Stomach (tissue), 8 donors: ENCODE measurements at regions not wholly inside any gene's neighbourhood (a gene's known extent, or its start where the extent isn't known, plus 50 kb on each side); places are given as distances from the start of the nearest gene placed in this dataset.

Source experiments
- DNase-seq, 2 donors: peaks; one replicate each; pipeline versions ENCODE4 v3.0.0 to v3.0.0-alpha.2; 2013 to 2019
- H3K27ac ChIP-seq, 5 donors: fragments of 200-600 bp in 4 of 5; sonication (generic) in 4 of 5; one replicate each; pipeline ENCODE4 v1.5.1; 2013 to 2019; ENCODE audit warnings: mild to moderate bottlenecking in 1 of 5, moderate library complexity in 1 of 5
- H3K27me3 ChIP-seq, 3 donors: fragments of 200-600 bp; sonication (generic); one replicate each; pipeline ENCODE4 v1.5.1; 2017 to 2019; ENCODE audit warnings: mixed run types in 1 of 3
- H3K36me3 ChIP-seq, 4 donors: fragments of 200-600 bp; sonication (generic); 1 replicate in 3 of 4; 2 replicates in 1 of 4; pipeline ENCODE4 v1.5.1; 2016 to 2019
- H3K4me1 ChIP-seq, 4 donors: fragments of 200-600 bp; sonication (generic); one replicate each; pipeline ENCODE4 v1.5.1; 2016 to 2019
- H3K4me3 ChIP-seq, 4 donors: fragments of 200-600 bp; sonication (generic) in 3 of 4; one replicate each; pipeline ENCODE4 v1.5.1; 2016 to 2019; ENCODE audit warnings: mild to moderate bottlenecking in 1 of 4
- H3K9me3 ChIP-seq, 4 donors: fragments of 200-600 bp; sonication (generic); one replicate each; pipeline ENCODE4 v1.5.1; 2016 to 2019
- EP300 ChIP-seq: sonication (generic); formaldehyde crosslinking; IDR thresholded peaks from one replicate; pipeline ENCODE4 v1.6.1; 2017; ENCODE audit warnings: antibody characterized with exemption
- POLR2A ChIP-seq, 4 donors: fragments of 450-650 bp; IDR thresholded peaks; one replicate each; pipeline ENCODE4 v1.6.1; 2016; ENCODE audit warnings: antibody characterized with exemption in 4 of 4, control low read depth in 2 of 4, mild to moderate bottlenecking in 1 of 4, moderate library complexity in 1 of 4
- POLR2AphosphoS5 ChIP-seq, 3 donors: sonication (generic); formaldehyde crosslinking; IDR thresholded peaks; one replicate each; pipeline ENCODE4 v1.6.1; 2016; ENCODE audit warnings: antibody characterized with exemption in 3 of 3
- WGBS, 5 donors: extraction: QIAGEN DNeasy Blood & Tissue Kit in 3 of 5; methylation state at CpG; one replicate each; pipeline versions ENCODE4 v1.1.5 to v1.1.7; 2013 to 2018; 5-methylcytosine and 5-hydroxymethylcytosine counted together
- intact Hi-C: fragments of 100-400 bp; cut with DNase I; formaldehyde crosslinking; loops from one replicate; pipeline ENCODE4 v1.15.1; 2023; ENCODE audit warnings: low total_unique reads
- TF ChIP-seq, protein P1 (sequence below), 7 experiments: fragments of 450-650 bp in 4 of 7; fragments of 200-600 bp in 3 of 7; sonication (generic) in 3 of 7; IDR thresholded peaks; one replicate each; pipeline ENCODE4 v1.5.1; 2016 to 2019; ENCODE audit warnings: antibody characterized with exemption in 7 of 7, control low read depth in 2 of 7, mild to moderate bottlenecking in 1 of 7
- donor health status: healthy with polysubstance abuse.
- donor health status: Bipolar disorder and iron deficiency.
- donor health status: healthy.

GRCh38 chr20:22672191-22672590 is 87.8 kb upstream of the FOXA2 start:
- H3K4me3 ChIP-seq = no peak overlapping the region
- DNase-seq = no peak
- TF ChIP-seq, protein P1, sequence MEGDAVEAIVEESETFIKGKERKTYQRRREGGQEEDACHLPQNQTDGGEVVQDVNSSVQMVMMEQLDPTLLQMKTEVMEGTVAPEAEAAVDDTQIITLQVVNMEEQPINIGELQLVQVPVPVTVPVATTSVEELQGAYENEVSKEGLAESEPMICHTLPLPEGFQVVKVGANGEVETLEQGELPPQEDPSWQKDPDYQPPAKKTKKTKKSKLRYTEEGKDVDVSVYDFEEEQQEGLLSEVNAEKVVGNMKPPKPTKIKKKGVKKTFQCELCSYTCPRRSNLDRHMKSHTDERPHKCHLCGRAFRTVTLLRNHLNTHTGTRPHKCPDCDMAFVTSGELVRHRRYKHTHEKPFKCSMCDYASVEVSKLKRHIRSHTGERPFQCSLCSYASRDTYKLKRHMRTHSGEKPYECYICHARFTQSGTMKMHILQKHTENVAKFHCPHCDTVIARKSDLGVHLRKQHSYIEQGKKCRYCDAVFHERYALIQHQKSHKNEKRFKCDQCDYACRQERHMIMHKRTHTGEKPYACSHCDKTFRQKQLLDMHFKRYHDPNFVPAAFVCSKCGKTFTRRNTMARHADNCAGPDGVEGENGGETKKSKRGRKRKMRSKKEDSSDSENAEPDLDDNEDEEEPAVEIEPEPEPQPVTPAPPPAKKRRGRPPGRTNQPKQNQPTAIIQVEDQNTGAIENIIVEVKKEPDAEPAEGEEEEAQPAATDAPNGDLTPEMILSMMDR (IDR thresholded peaks at IDR 0.05) = no peak
- no peak for TF ChIP-seq POLR2AphosphoS5 (IDR thresholded peaks at IDR 0.05)
- no peak for TF ChIP-seq EP300
- TF ChIP-seq POLR2A (IDR thresholded peaks at IDR 0.05) = no peak
- WGBS, 5 donors = 77 to 91% (median 87%) methylated on average over 1 of the region's 1 CpG
- intact Hi-C loops = no loop called here
- peaks cover 0 to 7% (median 0%) of the 10 kb centered on the region in 4 donors for H3K4me1 ChIP-seq
- H3K9me3 ChIP-seq = peaks cover 0 to 12% (median 4%) of the 10 kb centered on the region in 4 donors
- H3K27me3 ChIP-seq = peaks cover 0 to 11% (median 0%) of the 10 kb centered on the region in 3 donors
- no peak overlapping the region for H3K27ac ChIP-seq
- no peaks in the 10 kb centered on the region for H3K36me3 ChIP-seq

- H3K4me3 ChIP-seq = no peak overlapping the region
- H3K27me3 ChIP-seq = peaks cover 0 to 11% (median 0%) of the 10 kb centered on the region in 3 donors
- H3K36me3 ChIP-seq = no peaks in the 10 kb centered on the region
- intact Hi-C loops = no loop called here
- H3K9me3 ChIP-seq = peaks cover 0 to 10% (median 4%) of the 10 kb centered on the region in 4 donors
- H3K4me1 ChIP-seq = peaks cover 0 to 7% (median 0%) of the 10 kb centered on the region in 4 donors
- 22 to 43% (median 42%) methylated on average over 6 of the region's 6 CpGs for WGBS, 5 donors
- DNase-seq = peak; percentile 45 to 46
- TF ChIP-seq EP300 (no peak), POLR2AphosphoS5 (IDR thresholded peaks at IDR 0.05) (peak in 1 of 3 donors; percentile 8), POLR2A (IDR thresholded peaks at IDR 0.05) (no peak)
- TF ChIP-seq, protein P1 (IDR thresholded peaks at IDR 0.05) = no peak
- H3K27ac ChIP-seq = no peak overlapping the region
These were observed 89.1 kb upstream of the FOXA2 start for GRCh38 chr20:22673467-22673866.

DNA sequence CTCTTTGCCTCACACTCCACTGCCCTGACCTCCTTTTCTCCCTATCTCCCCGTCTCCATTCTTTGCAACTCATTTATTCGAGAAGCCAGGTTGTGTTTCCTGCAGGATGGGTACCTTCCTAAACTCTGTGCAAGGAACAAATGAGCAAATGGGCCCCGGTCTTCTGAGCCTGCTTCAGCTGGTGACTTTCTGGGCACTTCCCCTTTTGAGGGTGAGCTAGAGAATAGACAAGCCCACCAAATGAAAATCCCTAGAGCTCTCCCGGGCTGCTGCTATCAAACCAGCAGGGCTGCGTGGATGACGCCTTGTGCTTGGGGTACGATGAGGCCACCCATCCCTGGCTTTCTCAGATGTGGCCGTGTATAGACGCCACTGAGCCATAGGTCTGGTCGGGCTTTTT is 91.0 kb upstream of the FOXA2 start:
- no peak for TF ChIP-seq POLR2A (IDR thresholded peaks at IDR 0.05)
- no peak for TF ChIP-seq POLR2AphosphoS5 (IDR thresholded peaks at IDR 0.05)
- TF ChIP-seq, protein P1 (IDR thresholded peaks at IDR 0.05) = no peak
- no peak for TF ChIP-seq EP300
- peaks cover 0 to 8% (median 6%) of the 10 kb centered on the region in 4 donors for H3K9me3 ChIP-seq

GRCh38 chr20:22678678-22679077 is 94.3 kb upstream of the FOXA2 start:
- H3K27ac ChIP-seq = no peak overlapping the region
- peaks cover 0 to 12% (median 0%) of the 10 kb centered on the region in 3 donors for H3K27me3 ChIP-seq
- no peaks in the 10 kb centered on the region for H3K36me3 ChIP-seq
- peaks cover 0 to 8% (median 6%) of the 10 kb centered on the region in 4 donors for H3K9me3 ChIP-seq
- WGBS, 5 donors = 86 to 94% (median 90%) methylated on average over 2 of the region's 2 CpGs
- intact Hi-C loops = no loop called here
- no peak for TF ChIP-seq POLR2AphosphoS5 (IDR thresholded peaks at IDR 0.05)
- no peak for TF ChIP-seq POLR2A (IDR thresholded peaks at IDR 0.05)
- TF ChIP-seq, protein P1 (IDR thresholded peaks at IDR 0.05) = no peak
- peaks cover 0 to 2% (median 1%) of the 10 kb centered on the region in 4 donors for H3K4me1 ChIP-seq
- DNase-seq = no peak
- no peak overlapping the region for H3K4me3 ChIP-seq

More for the DNA sequence above, 91.0 kb upstream of the FOXA2 start:
- Histone ChIP-seq H3K27ac (no peak overlapping the region), H3K4me3 (no peak overlapping the region), H3K27me3 (peaks cover 0 to 11% (median 0%) of the 10 kb centered on the region in 3 donors), H3K4me1 (peaks cover 0 to 7% (median 0%) of the 10 kb centered on the region in 4 donors), H3K36me3 (no peaks in the 10 kb centered on the region)
- no peak for DNase-seq
- intact Hi-C loops = no loop called here
- WGBS, 5 donors = 75 to 86% (median 86%) methylated on average over 10 of the region's 10 CpGs
